Lower leg skin (tissue), 4 donors: ENCODE measurements at regions not wholly inside any gene's neighbourhood (a gene's known extent, or its start where the extent isn't known, plus 50 kb on each side); places are given as distances from the start of the nearest gene placed in this dataset.

ENCODE experiments used
- DNase-seq, 2 donors: peaks; one replicate each; pipeline ENCODE4 v3.0.0-alpha.2; 2019; ENCODE audit warnings: low spot score in 2 of 2
- H3K4me3 ChIP-seq: fragments of 200-600 bp; sonication (generic); 2 replicates; pipeline ENCODE4 v1.5.1; 2017; ENCODE audit warnings: mild to moderate bottlenecking, low read depth; ENCODE audit not compliant: poor library complexity, severe bottlenecking
- POLR2A ChIP-seq, 2 donors: fragments of 450-650 bp; IDR thresholded peaks; one replicate each; pipeline ENCODE4 v1.6.1; 2016 to 2017; ENCODE audit warnings: antibody characterized with exemption in 2 of 2, mild to moderate bottlenecking in 1 of 2, moderate library complexity in 1 of 2
- WGBS, 2 donors: methylation state at CpG; one replicate each; pipeline ENCODE4 v1.1.5; 2018; 5-methylcytosine and 5-hydroxymethylcytosine counted together
- intact Hi-C: fragments of 100-400 bp; cut with DNase I; formaldehyde crosslinking; loops from one replicate; pipeline ENCODE4 v1.15.0; 2023; ENCODE audit warnings: low total_unique reads
- TF ChIP-seq, protein P1 (sequence below), 3 donors: fragments of 450-650 bp; IDR thresholded peaks; one replicate each; pipeline ENCODE4 v1.5.1; 2016; ENCODE audit warnings: antibody characterized with exemption in 3 of 3, mild to moderate bottlenecking in 3 of 3, moderate library complexity in 2 of 3

DNA sequence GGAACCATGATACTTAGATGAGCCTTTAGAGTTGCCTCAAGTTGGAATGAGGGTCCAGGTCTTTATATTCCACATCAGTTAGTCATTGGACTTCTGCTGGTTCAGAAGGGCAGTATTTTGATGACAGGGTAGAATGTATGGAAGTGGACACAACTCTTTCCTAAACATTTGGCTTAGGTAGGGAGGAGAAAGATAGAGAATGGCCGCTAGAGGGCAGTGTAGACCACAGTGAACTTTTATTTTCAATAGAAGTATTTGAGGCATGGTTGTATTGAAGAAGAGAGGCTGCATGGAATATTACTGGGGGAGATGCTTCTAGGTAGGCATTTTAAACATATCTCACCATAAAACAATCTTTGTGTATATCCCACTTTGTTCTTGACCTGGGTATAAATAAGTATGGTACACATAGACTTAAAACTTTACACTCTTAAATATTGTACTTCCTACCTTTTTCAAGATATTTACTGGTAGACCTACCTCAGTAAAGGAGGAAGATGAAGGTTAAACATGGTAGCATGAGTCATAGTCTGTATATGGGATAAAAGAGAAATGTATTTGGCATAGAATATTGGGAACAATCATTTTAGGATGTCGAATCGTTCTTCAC lies 497.6 kb upstream of the FAM98A start:
- no peak overlapping the region for H3K4me3 ChIP-seq
- TF ChIP-seq, protein P1, sequence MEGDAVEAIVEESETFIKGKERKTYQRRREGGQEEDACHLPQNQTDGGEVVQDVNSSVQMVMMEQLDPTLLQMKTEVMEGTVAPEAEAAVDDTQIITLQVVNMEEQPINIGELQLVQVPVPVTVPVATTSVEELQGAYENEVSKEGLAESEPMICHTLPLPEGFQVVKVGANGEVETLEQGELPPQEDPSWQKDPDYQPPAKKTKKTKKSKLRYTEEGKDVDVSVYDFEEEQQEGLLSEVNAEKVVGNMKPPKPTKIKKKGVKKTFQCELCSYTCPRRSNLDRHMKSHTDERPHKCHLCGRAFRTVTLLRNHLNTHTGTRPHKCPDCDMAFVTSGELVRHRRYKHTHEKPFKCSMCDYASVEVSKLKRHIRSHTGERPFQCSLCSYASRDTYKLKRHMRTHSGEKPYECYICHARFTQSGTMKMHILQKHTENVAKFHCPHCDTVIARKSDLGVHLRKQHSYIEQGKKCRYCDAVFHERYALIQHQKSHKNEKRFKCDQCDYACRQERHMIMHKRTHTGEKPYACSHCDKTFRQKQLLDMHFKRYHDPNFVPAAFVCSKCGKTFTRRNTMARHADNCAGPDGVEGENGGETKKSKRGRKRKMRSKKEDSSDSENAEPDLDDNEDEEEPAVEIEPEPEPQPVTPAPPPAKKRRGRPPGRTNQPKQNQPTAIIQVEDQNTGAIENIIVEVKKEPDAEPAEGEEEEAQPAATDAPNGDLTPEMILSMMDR (IDR thresholded peaks at IDR 0.05) = no peak
- no peak for TF ChIP-seq POLR2A (IDR thresholded peaks at IDR 0.05)
- intact Hi-C loops = loop anchor here (10.0 kb wide), 1 partner anchor 1318 kb away; no protein-coding TSS in a partner anchor
- peak in 1 of 2 donors; percentile 26 for DNase-seq
- 59 to 64% methylated on average over 3 of the region's 3 CpGs for WGBS, 2 donors

DNA sequence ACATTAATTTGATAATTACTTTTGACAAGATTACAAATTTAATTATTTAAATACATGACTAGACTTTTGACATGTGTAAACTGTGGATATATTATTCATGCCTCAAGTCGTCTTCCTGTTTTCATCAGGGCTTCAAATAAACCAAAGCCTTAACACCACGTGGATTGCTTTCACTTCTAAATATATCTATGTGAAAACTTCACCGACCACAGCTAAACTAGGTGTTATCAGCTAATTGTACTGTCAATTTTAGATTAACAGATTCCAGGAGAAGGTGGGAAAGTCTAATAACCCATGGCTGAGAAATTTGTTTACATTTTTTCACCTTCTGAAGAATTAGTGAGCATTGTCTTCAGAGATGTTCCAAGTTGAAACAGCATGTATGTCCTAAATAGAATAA lies 494.7 kb upstream of the FAM98A start:
- DNase-seq = no peak
- WGBS, 2 donors = 23 to 28% methylated on average over 3 of the region's 3 CpGs
- no peak overlapping the region for H3K4me3 ChIP-seq
- intact Hi-C loops = loop anchor here (10.0 kb wide), 1 partner anchor 1321 kb away; no protein-coding TSS in a partner anchor
- TF ChIP-seq POLR2A (IDR thresholded peaks at IDR 0.05) = no peak
- TF ChIP-seq, protein P1 (IDR thresholded peaks at IDR 0.05) = no peak

DNA sequence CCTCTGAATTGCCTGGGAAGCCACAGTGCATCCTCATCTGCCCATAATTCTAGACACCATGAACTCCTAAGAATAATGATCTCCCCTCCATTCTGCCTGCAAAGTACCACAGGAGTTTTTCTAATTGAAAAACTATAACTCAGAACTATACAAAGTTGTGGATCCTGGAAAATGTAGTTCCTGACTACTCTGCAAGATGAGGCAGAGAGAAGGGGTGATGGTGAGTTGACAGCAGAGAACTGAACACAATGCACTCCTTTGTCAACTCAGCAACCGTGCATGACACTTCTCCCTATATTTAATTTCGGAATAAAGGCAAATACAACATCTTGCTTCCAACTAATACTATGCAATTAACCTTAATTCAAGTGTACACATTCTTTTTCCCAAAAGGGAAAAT lies 471.1 kb upstream of the FAM98A start:
- DNase-seq = no peak
- no peak overlapping the region for H3K4me3 ChIP-seq
- intact Hi-C loops = no loop called here
- TF ChIP-seq, protein P1 (IDR thresholded peaks at IDR 0.05) = no peak
- 62 to 63% methylated on average over 2 of the region's 2 CpGs for WGBS, 2 donors

DNA sequence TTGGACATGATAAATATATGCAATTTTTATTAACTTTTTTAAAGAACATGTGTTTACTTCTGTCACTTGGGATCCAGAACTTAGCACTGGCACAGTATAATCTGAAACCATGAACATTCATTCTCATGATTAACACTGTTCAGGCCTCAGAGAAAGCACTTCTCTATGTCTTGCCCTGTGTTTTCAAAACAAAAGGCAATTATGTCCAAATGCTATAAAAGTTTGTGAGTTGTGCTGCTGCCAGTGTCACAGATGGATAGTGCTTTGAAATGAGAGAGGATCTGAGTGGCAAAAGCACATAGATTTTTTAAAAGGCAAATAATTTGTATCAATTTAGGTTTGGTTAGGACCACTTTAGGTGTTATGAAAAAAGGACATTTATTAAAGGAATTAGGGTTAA lies 470.5 kb upstream of the FAM98A start:
- TF ChIP-seq POLR2A (IDR thresholded peaks at IDR 0.05) = no peak
- TF ChIP-seq, protein P1 (IDR thresholded peaks at IDR 0.05) = no peak
- intact Hi-C loops = no loop called here
- H3K4me3 ChIP-seq = no peak overlapping the region
- DNase-seq = no peak

DNA sequence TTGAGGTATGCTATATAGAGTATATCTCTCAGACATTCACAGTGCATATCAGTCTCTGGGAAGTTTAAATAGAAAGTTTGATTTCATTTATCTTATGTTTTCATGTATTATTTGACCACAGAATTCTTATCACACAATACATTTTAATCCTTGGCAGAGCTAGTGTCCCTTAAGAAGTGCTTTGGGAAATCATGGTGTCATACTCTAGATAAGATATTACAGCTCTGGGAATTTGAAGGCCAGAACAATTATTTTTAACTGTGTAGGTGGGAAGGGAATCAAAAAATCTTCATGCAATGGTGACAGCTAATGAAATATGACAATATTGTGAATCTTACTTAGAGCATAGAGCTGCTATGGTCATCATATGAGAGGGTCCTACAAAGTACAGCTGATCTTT lies 451.3 kb upstream of the FAM98A start:
- TF ChIP-seq, protein P1 (IDR thresholded peaks at IDR 0.05) = no peak
- no peak for TF ChIP-seq POLR2A (IDR thresholded peaks at IDR 0.05)
- no peak for DNase-seq
- no peak overlapping the region for H3K4me3 ChIP-seq
- intact Hi-C loops = no loop called here

DNA sequence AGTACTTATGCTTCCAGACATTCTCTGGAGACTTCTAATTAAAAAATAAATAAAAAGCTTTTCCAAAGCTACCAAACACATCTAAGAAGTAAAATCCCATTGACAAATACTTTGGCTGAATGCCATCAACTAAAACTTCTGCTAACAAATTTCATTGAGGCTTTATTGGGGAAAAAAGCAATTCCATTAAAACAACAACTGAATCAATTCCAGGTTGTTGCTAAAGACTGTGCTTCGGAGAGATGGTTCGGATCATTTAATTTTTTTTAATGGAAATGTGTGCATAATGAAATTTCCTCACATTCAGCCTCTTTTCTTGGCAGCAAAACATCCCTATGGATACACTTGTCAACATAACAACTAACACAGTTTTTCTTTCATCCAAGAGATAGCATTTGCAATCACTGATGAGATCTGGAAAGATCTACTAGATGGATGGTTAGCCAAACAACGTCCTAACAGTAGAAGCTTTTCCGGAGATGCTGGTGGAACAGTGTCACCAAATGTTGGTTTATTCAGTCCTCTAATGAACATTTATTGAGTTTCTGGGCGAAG lies 446.1 kb upstream of the FAM98A start:
- 53% methylated on average over 5 of the region's 5 CpGs for WGBS, 2 donors
- H3K4me3 ChIP-seq = no peak overlapping the region
- TF ChIP-seq POLR2A (IDR thresholded peaks at IDR 0.05) = no peak
- TF ChIP-seq, protein P1 (IDR thresholded peaks at IDR 0.05) = no peak
- intact Hi-C loops = no loop called here
- no peak for DNase-seq
